ENCODE measurements at regions not wholly inside any gene's neighbourhood (a gene's known extent, or its start where the extent isn't known, plus 50 kb on each side); places are given as distances from the start of the nearest gene placed in this dataset.

DNA sequence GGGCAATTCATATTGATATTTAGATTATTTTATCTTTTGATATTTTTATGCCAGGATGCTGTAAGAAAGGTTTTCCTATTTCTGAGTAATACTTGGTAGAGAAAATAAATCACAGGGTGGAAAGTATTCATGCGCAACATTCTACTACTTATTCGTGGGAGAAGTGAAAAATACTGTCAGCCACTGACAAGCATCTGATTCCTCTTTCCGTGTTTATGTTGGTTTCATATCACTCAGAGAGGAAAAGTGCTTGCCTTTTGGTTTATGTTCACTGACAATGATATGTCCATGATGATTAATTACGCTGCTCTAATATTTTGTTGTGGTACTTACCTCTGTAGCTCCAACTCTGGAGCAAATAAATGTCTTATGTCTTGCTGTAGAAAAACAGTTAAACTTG lies 429.4 kb downstream of the EDEM1 start:
- no peak for DNase-seq (ENCODE audit: low spot score)

- no peak for DNase-seq (ENCODE audit: low spot score)
Measured at GRCh38 chr3:5618170-5618569, 430.7 kb downstream of the EDEM1 start.

DNA sequence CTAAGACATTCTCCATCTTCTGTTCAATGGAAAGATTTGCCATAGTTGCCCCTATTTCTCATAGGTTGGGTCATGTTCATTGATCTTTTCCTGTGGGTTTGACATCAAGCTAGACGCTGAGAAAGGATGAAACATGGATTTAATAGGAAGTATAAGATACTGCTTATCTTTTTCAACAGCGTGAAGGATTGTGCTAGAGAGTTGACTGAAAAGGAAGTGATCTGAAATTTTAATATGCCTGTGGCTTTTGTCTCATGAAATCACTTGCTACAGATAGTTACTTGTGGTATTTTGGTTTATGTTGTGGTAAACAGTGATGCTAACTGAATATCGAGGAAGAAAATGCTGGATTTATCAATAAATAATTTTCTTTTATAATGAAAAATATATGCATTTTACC lies 442.9 kb downstream of the EDEM1 start:
- DNase-seq (ENCODE audit: low spot score) = no peak

- DNase-seq (ENCODE audit: low spot score) = no peak
Measured at GRCh38 chr3:5633960-5634359, 446.5 kb downstream of the EDEM1 start.

- DNase-seq (ENCODE audit: low spot score) = no peak
Measured at GRCh38 chr3:5634411-5634810, 446.9 kb downstream of the EDEM1 start.

DNA sequence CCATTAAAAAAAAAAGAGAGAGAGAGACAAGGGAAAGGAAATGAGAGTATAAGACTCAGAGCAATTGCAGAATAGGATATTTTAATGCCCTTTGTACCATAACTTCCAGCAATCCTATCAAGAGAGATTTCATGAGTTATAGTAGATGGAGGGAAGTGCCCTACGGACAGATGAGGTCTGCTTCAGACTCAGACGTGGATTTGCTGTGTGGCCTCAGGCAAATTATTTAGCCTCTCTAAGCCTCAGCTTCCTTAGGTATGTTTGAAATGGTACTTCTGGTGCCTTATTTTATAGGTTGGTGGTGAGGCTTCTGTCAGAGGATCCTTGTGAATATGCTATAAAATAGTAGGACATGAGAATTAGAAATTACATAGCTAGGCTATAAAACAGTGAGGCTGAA lies 448.2 kb downstream of the EDEM1 start:
- DNase-seq (ENCODE audit: low spot score) = no peak

DNA sequence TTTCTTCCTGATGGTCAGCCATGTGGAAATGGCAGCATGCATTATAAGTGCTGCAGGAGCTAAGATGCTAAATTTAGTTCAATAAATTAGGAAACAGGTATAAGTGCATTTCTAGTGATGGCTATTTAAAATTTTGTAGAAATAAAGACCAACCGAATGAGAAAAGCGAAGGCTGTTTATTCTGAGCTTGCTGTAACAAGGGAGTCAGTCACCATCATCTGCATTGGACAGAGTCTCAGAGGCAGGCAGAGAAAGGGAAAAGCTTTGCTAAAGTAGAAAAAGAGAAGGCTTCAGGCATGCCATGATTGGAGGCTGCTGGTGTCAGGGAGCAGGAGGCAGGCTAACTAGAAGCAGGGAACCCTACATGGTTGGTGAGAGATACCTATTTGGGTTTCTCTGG lies 451.0 kb downstream of the EDEM1 start:
- no peak for DNase-seq (ENCODE audit: low spot score)

GRCh38 chr3:5644773-5645670 lies 457.5 kb downstream of the EDEM1 start:
- DNase-seq (ENCODE audit: low spot score) = no peak

GRCh38 chr3:5645692-5646410 lies 458.3 kb downstream of the EDEM1 start:
- no peak for DNase-seq (ENCODE audit: low spot score)

GRCh38 chr3:5650303-5650702 lies 462.8 kb downstream of the EDEM1 start:
- DNase-seq (ENCODE audit: low spot score) = no peak

- no peak for DNase-seq (ENCODE audit: low spot score)
Measured at GRCh38 chr3:5651351-5651750, 463.8 kb downstream of the EDEM1 start.

GRCh38 chr3:5653426-5654143 lies 466.1 kb downstream of the EDEM1 start:
- no peak for DNase-seq (ENCODE audit: low spot score)

DNA sequence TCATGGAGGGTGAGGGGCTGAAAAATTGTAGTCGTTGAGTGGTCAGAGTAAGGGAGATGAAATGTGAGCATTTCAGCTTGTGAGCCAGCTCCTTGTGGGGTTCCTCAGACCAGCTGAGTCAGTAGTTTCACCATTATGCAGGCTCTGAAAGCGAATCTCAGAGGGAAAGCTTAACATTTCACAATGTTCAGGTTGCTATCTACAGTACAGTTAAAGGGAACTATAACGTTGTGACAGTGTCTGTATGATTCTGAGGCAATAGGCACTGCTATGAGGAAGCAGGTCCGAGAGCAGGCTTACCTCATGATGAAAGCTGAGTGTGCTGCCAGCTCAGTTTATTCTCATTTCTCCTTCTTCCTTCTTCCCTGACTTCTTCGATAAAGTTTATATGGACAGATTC lies 469.6 kb downstream of the EDEM1 start:
- no peak for DNase-seq (ENCODE audit: low spot score)

GRCh38 chr3:5663601-5664000 lies 476.1 kb downstream of the EDEM1 start:
- no peak for DNase-seq (ENCODE audit: low spot score)

DNA sequence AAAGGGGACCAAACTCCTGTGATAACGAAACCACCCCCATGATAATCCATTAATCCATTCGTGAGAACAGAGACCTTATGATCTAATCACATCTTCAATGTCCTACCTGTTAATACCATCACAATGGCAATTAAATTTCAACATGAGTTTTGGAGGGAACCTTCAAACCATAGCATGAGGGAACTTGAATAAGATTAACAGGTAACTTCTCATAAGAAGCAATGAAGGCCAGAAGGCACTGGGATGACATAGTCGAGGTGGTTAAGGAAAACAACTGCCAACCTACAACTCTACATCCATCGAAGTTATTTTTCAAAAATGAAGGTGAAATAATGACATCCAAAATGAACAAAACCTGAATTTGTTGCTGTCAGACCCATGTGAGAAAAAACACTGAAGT lies 478.9 kb downstream of the EDEM1 start:
- DNase-seq (ENCODE audit: low spot score) = no peak

GRCh38 chr3:5673521-5673920 lies 486.0 kb downstream of the EDEM1 start:
- no peak for DNase-seq (ENCODE audit: low spot score)

GRCh38 chr3:5675319-5675718 lies 487.8 kb downstream of the EDEM1 start:
- no peak for DNase-seq (ENCODE audit: low spot score)

GRCh38 chr3:5677555-5677954 lies 490.0 kb downstream of the EDEM1 start:
- no peak for DNase-seq (ENCODE audit: low spot score)

GRCh38 chr3:5678248-5678647 lies 490.7 kb downstream of the EDEM1 start:
- DNase-seq (ENCODE audit: low spot score) = no peak

GRCh38 chr3:5678844-5679243 lies 491.3 kb downstream of the EDEM1 start:
- no peak for DNase-seq (ENCODE audit: low spot score)

GRCh38 chr3:5687230-5687629 lies 499.7 kb downstream of the EDEM1 start:
- DNase-seq (ENCODE audit: low spot score) = no peak

DNA sequence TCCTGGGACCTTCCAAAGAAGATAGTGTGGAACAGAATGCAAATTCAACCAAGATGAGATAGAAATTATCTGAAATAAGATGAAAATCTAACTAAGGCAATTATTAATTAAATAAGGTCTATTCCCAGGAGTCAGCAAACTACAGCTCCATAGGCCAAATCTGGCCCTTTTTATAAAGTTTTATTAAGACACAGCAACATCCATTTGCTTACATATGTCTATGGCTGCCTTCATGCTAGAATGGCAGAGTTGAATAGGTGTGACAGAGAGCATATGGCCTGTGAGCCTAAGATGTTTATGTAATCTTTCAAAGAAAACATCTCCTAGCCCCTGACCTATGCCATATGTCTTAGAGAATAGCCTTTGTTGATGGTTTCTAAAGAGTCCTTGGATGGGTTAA lies 503.0 kb downstream of the EDEM1 start:
- DNase-seq (ENCODE audit: low spot score) = no peak

Data from HT-29 (cell line).